OCI-LY1 (cell line): ENCODE measurements at regions not wholly inside any gene's neighbourhood (a gene's known extent, or its start where the extent isn't known, plus 50 kb on each side); places are given as distances from the start of the nearest gene placed in this dataset.

Experiments
- CTCF ChIP-seq: fragments of 200-600 bp; sonication (generic), shearing (Covaris generic); IDR thresholded peaks from 2 replicates; pipeline ENCODE4 v1.5.1; 2017; ENCODE audit warnings: mild to moderate bottlenecking, antibody characterized with exemption, low read length, moderate library complexity, mixed read lengths
- EZH2 ChIP-seq: fragments of 200-600 bp; sonication (generic), shearing (Covaris generic); IDR thresholded peaks from 2 replicates; pipeline ENCODE4 v1.8.0; 2017; ENCODE audit warnings: borderline replicate concordance, mixed run types, mild to moderate bottlenecking, antibody characterized with exemption, low read length, moderate library complexity, mixed read lengths

DNA sequence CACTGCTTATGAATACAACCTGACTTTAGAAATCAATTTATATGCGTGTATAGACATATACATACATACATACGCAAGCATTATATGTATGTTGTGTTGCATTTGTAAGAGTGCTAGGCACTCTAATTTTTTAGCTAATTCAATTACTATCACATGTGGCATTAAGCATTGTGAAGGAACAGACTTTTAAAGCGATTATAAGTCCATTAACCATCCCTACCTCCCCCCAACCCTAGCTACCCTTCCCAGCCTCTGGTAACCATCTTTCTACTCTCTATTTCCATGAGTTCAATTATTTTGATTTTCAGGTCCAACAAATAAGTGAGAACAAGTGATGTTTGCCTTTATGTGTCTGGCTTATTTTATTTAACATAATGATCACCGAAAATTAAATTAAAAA, 453.8 kb downstream of the DOK5 start:
- TF ChIP-seq CTCF, result no peak
- no peak for TF ChIP-seq EZH2
